GM21360 (cell line): ENCODE measurements at regions not wholly inside any gene's neighbourhood (a gene's known extent, or its start where the extent isn't known, plus 50 kb on each side); places are given as distances from the start of the nearest gene placed in this dataset.
"Not testable (repeated sequence)": the region's sequence is repeated elsewhere in the genome, so short reads cannot be mapped to it uniquely, and the experiment has no call there.

Source experiments
- ATAC-seq: cut with Tn5 transposase; IDR thresholded peaks from one replicate; pipeline ENCODE4 v1.9.1; 2021; ENCODE audit warnings: mild to moderate bottlenecking, moderate library complexity; ENCODE audit not compliant: unreplicated experiment

GRCh38 chr22:49349181-49349835 lies 478.4 kb downstream of the BRD1 start:
- no peak for ATAC-seq

GRCh38 chr22:49348631-49349030 lies 479.0 kb downstream of the BRD1 start:
- ATAC-seq, result no peak

GRCh38 chr22:49347376-49347775 lies 480.3 kb downstream of the BRD1 start:
- no peak for ATAC-seq

- no peak for ATAC-seq
These were observed 481.8 kb downstream of the BRD1 start for GRCh38 chr22:49345896-49346295.

- no peak for ATAC-seq
These were observed 483.0 kb downstream of the BRD1 start for GRCh38 chr22:49344656-49345055.

- no peak for ATAC-seq
These were observed 483.5 kb downstream of the BRD1 start for GRCh38 chr22:49344161-49344560.

GRCh38 chr22:49340406-49340805 lies 487.3 kb downstream of the BRD1 start:
- no peak for ATAC-seq

- not testable (repeated sequence) for ATAC-seq
These were observed 491.2 kb downstream of the BRD1 start for GRCh38 chr22:49336483-49336882.

GRCh38 chr22:49334976-49335375 lies 492.7 kb downstream of the BRD1 start:
- ATAC-seq, result no peak

- no peak for ATAC-seq
These were observed 493.3 kb downstream of the BRD1 start for GRCh38 chr22:49334449-49334789.

GRCh38 chr22:49333206-49333605 lies 494.5 kb downstream of the BRD1 start:
- no peak for ATAC-seq

- ATAC-seq, result no peak
These were observed 495.0 kb downstream of the BRD1 start for GRCh38 chr22:49332691-49333090.

- ATAC-seq, result no peak
These were observed 495.8 kb downstream of the BRD1 start for GRCh38 chr22:49331878-49332277.

GRCh38 chr22:49331223-49331815 lies 496.4 kb downstream of the BRD1 start:
- ATAC-seq, result no peak

GRCh38 chr22:49330421-49331222 lies 497.1 kb downstream of the BRD1 start:
- no peak for ATAC-seq

- no peak for ATAC-seq
These were observed 498.0 kb downstream of the BRD1 start for GRCh38 chr22:49329636-49330035.

- no peak for ATAC-seq
These were observed 498.9 kb downstream of the BRD1 start for GRCh38 chr22:49328630-49329405.

GRCh38 chr22:49328118-49328475 lies 499.6 kb downstream of the BRD1 start:
- ATAC-seq, result no peak

- ATAC-seq, result no peak
These were observed 500.1 kb downstream of the BRD1 start for GRCh38 chr22:49327411-49328117.

- ATAC-seq, result no peak
These were observed 501.1 kb downstream of the BRD1 start for GRCh38 chr22:49326558-49326957.
